ENCODE measurements at regions not wholly inside any gene's neighbourhood (a gene's known extent, or its start where the extent isn't known, plus 50 kb on each side); places are given as distances from the start of the nearest gene placed in this dataset.

DNA sequence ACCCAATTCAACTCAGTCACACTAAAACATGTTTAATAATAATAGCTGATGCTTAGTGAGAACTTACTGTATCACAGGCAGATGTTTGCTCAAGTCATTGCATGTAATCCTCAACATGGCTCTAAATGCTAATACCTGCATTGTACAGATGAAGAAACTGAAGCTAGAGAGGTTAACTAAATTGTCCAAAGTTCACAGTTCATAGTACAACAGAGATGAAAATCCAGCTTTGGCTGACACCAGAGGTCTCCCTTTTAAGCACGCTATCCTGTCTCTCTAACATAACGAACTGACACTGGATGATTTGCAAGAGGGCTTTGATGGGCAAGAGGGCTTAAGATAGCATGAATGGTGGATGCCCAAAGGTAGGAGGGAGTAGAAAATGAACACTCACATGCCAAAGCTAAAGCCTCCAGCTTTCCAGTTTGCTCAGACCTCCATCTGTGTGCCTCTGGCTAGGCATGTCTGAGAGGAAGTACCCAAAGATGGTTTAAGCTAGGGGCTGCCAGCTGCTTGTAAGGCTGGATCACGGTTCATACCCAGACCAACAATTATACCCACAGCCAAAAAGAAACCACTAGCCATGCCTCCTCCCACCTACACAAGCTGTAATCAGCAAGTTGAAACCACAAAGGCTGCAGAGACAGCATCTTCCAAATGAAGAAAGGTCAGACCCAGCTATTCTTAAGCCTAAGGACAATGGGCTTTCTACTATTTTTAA, 196.9 kb upstream of the UBL3 start:
- no peak for TF ChIP-seq EZH2 (IDR thresholded peaks at IDR 0.05; ENCODE audit: insufficient read depth, poor library complexity, severe bottlenecking)
- TF ChIP-seq EZH2phosphoT487 (IDR thresholded peaks at IDR 0.05; ENCODE audit: insufficient read depth, low read depth) = no peak
